Epidermal melanocyte (primary cell): ENCODE measurements at regions not wholly inside any gene's neighbourhood (a gene's known extent, or its start where the extent isn't known, plus 50 kb on each side); places are given as distances from the start of the nearest gene placed in this dataset.

ENCODE experiments used
- DNase-seq: peaks from one replicate; pipeline ENCODE4 v3.0.0; 2011; ENCODE audit warnings: low spot score; ENCODE audit not compliant: insufficient read length

GRCh38 chr12:90004319-90005074 lies 295.9 kb upstream of the ATP2B1 start:
- DNase-seq: no peak

- no peak for DNase-seq
Measured at GRCh38 chr12:90003688-90004087, 295.1 kb upstream of the ATP2B1 start.

- no peak for DNase-seq
Measured at GRCh38 chr12:90000721-90001120, 292.1 kb upstream of the ATP2B1 start.

GRCh38 chr12:89999699-90000505 lies 291.3 kb upstream of the ATP2B1 start:
- DNase-seq: no peak

- DNase-seq: no peak
Measured at GRCh38 chr12:89995870-89996269, 287.2 kb upstream of the ATP2B1 start.

- no peak for DNase-seq
Measured at GRCh38 chr12:89994911-89995310, 286.3 kb upstream of the ATP2B1 start.

GRCh38 chr12:89993632-89994031 lies 285.0 kb upstream of the ATP2B1 start:
- no peak for DNase-seq

GRCh38 chr12:89992668-89993451 lies 284.2 kb upstream of the ATP2B1 start:
- no peak for DNase-seq

GRCh38 chr12:89991807-89992590 lies 283.4 kb upstream of the ATP2B1 start:
- DNase-seq: no peak

- DNase-seq: no peak
Measured at GRCh38 chr12:89988188-89988915, 279.7 kb upstream of the ATP2B1 start.

- DNase-seq: no peak
Measured at GRCh38 chr12:89985935-89986334, 277.3 kb upstream of the ATP2B1 start.

GRCh38 chr12:89984846-89985245 lies 276.2 kb upstream of the ATP2B1 start:
- DNase-seq: no peak

- no peak for DNase-seq
Measured at GRCh38 chr12:89983622-89984021, 275.0 kb upstream of the ATP2B1 start.

GRCh38 chr12:89980236-89980635 lies 271.6 kb upstream of the ATP2B1 start:
- peak; percentile 52 for DNase-seq

GRCh38 chr12:89977405-89978085 lies 268.9 kb upstream of the ATP2B1 start:
- DNase-seq: no peak

GRCh38 chr12:89976866-89977265 lies 268.2 kb upstream of the ATP2B1 start:
- DNase-seq: no peak

GRCh38 chr12:89975574-89975973 lies 266.9 kb upstream of the ATP2B1 start:
- no peak for DNase-seq

GRCh38 chr12:89971880-89972279 lies 263.2 kb upstream of the ATP2B1 start:
- no peak for DNase-seq

- no peak for DNase-seq
Measured at GRCh38 chr12:89970722-89971121, 262.1 kb upstream of the ATP2B1 start.

GRCh38 chr12:89969093-89969492 lies 260.5 kb upstream of the ATP2B1 start:
- no peak for DNase-seq
